ENCODE measurements at regions not wholly inside any gene's neighbourhood (a gene's known extent, or its start where the extent isn't known, plus 50 kb on each side); places are given as distances from the start of the nearest gene placed in this dataset.

GRCh38 chr6:40308533-40309306, 278.4 kb downstream of the LRFN2 start:
- TF ChIP-seq CTCF (conservative IDR thresholded peaks at IDR 0.05; ENCODE audit: low read depth, low read length) = peak; percentile 67
- TF ChIP-seq CEBPB (IDR thresholded peaks at IDR 0.05; ENCODE audit: low read depth, low read length) = no peak
- TF ChIP-seq NFE2L2 (IDR thresholded peaks at IDR 0.05; ENCODE audit: low read depth, low read length) = no peak
- TF ChIP-seq POLR2A (IDR thresholded peaks at IDR 0.05; ENCODE audit: low read depth, low read length) = no peak
- peak; percentile 61 for TF ChIP-seq RAD21 (IDR thresholded peaks at IDR 0.05; ENCODE audit: low read length)
- no peak for TF ChIP-seq RFX5 (IDR thresholded peaks at IDR 0.05; ENCODE audit: low read depth, low read length)
- peak; percentile 75 for TF ChIP-seq SMC3 (IDR thresholded peaks at IDR 0.05; ENCODE audit: low read depth, low read length)
- no peak for TF ChIP-seq BHLHE40 (IDR thresholded peaks at IDR 0.05; ENCODE audit: low read depth, low read length)
- no peak for TF ChIP-seq MXI1 (IDR thresholded peaks at IDR 0.05; ENCODE audit: borderline replicate concordance, low read depth, low read length)
- no peak for TF ChIP-seq USF2 (IDR thresholded peaks at IDR 0.05; ENCODE audit: low read depth, low read length)

Measured in IMR-90 (cell line).